ENCODE measurements at regions not wholly inside any gene's neighbourhood (a gene's known extent, or its start where the extent isn't known, plus 50 kb on each side); places are given as distances from the start of the nearest gene placed in this dataset.

GRCh38 chr11:69230856-69231425 lies 63.0 kb upstream of the MYEOV start:
- Histone ChIP-seq H3K4me3 (replicated peaks in 1 of 3; ENCODE audit: low read depth in 2 of 3, low read length in 3 of 3) (no peak overlapping the region), H3K79me2 (ENCODE audit: insufficient read depth, low read length) (no peaks in the 10 kb centered on the region), H3K9me3 (replicated peaks in 1 of 2; ENCODE audit: control insufficient read depth in 1 of 2, insufficient read depth in 1 of 2, low read length in 2 of 2) (no peaks in the 10 kb centered on the region), H4K20me1 (ENCODE audit: insufficient read depth, low read length) (no peaks in the 10 kb centered on the region), H3K4me2 (replicated peaks; ENCODE audit: extremely low read depth, low read length, poor library complexity, severe bottlenecking) (no peak overlapping the region), H3K36me3 (replicated peaks in 1 of 2; ENCODE audit: control insufficient read depth in 1 of 2, insufficient read depth in 2 of 2, low read length in 2 of 2) (no peaks in the 10 kb centered on the region), H3K27me3 (ENCODE audit: control insufficient read depth in 2 of 2, insufficient read depth in 2 of 2, low read length in 2 of 2) (peaks cover 0 to 3% of the 10 kb centered on the region in 2 donors), H2AFZ (ENCODE audit: insufficient read depth, low read depth, low read length, poor library complexity, severe bottlenecking) (no peak overlapping the region), H3K27ac (ENCODE audit: low read depth in 1 of 2, low read length in 2 of 2) (no peak overlapping the region), H3K4me1 (ENCODE audit: control insufficient read depth in 1 of 2, insufficient read depth in 2 of 2, low read length in 2 of 2) (no peaks in the 10 kb centered on the region), H3K9ac (ENCODE audit: insufficient read depth, low read length, poor library complexity, severe bottlenecking) (no peak overlapping the region)
- Mint-ChIP-seq H3K36me3 (no peaks in the 10 kb centered on the region), H3K27me3 (ENCODE audit: low read depth in 3 of 3) (peaks cover 3 to 12% (median 9%) of the 10 kb centered on the region in 3 donors), H3K9me3 (peaks cover 5 to 20% (median 8%) of the 10 kb centered on the region in 7 donors), H3K4me3 (no peak overlapping the region), H3K4me1 (no peaks in the 10 kb centered on the region), H3K27ac (no peak overlapping the region)
- no peak for TF ChIP-seq CTCF (IDR thresholded peaks at IDR 0.05)
- intact Hi-C loops (cut with micrococcal nuclease), result no loop called here
- 94% methylated on average over 7 of the region's 9 CpGs for WGBS (ENCODE audit: insufficient coverage)
- DNase-seq, result no peak

DNA sequence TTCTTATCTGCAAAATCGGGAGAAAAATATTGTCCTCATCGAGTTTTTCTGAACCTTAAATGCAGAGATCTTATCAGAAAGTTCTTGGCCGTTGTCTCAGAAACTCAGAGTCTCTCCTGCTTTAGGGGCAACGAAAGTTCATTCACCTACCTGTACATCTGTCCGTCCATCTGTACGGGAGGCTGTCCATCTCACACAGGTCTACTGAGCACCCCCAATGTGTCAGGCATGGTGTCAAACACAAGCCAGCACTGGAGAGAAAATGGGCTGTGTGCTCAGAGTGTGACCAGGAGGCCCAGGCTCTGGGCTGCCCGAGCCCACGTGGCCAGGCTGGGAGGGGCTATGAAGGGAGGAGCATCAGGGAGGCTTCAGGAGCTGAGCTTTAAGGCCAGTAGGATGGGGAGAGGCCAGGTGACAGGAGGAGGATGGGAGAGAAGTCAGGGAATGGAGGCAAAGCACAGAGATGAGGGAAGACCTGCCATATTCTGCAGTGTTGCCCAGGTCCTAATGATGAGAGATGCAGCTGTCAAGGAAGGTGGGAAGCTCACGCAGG lies 62.4 kb upstream of the MYEOV start:
- Mint-ChIP-seq H3K9me3 (peaks cover 2 to 20% (median 7%) of the 10 kb centered on the region in 7 donors), H3K4me1 (no peaks in the 10 kb centered on the region), H3K4me3 (no peak overlapping the region), H3K27me3 (ENCODE audit: low read depth in 3 of 3) (peaks cover 3 to 11% (median 5%) of the 10 kb centered on the region in 3 donors), H3K27ac (no peak overlapping the region), H3K36me3 (no peaks in the 10 kb centered on the region)
- no peaks in the 10 kb centered on the region for H3K4me1 ChIP-seq (ENCODE audit: control insufficient read depth in 1 of 2, insufficient read depth in 2 of 2, low read length in 2 of 2)
- H3K27me3 ChIP-seq (ENCODE audit: control insufficient read depth in 2 of 2, insufficient read depth in 2 of 2, low read length in 2 of 2), result peaks cover 0 to under 1% of the 10 kb centered on the region in 2 donors
- H2AFZ ChIP-seq (ENCODE audit: insufficient read depth, low read depth, low read length, poor library complexity, severe bottlenecking), result no peak overlapping the region
- no peak overlapping the region for H3K4me3 ChIP-seq (replicated peaks in 1 of 3; ENCODE audit: low read depth in 2 of 3, low read length in 3 of 3)
- H3K9me3 ChIP-seq (replicated peaks in 1 of 2; ENCODE audit: control insufficient read depth in 1 of 2, insufficient read depth in 1 of 2, low read length in 2 of 2), result no peaks in the 10 kb centered on the region
- H3K4me2 ChIP-seq (replicated peaks; ENCODE audit: extremely low read depth, low read length, poor library complexity, severe bottlenecking), result no peak overlapping the region
- WGBS (ENCODE audit: insufficient coverage), result 95% methylated on average over 7 of the region's 9 CpGs
- no peaks in the 10 kb centered on the region for H4K20me1 ChIP-seq (ENCODE audit: insufficient read depth, low read length)
- no peaks in the 10 kb centered on the region for H3K79me2 ChIP-seq (ENCODE audit: insufficient read depth, low read length)
- intact Hi-C loops (cut with micrococcal nuclease), result no loop called here
- TF ChIP-seq CTCF (IDR thresholded peaks at IDR 0.05), result no peak
- no peaks in the 10 kb centered on the region for H3K36me3 ChIP-seq (replicated peaks in 1 of 2; ENCODE audit: control insufficient read depth in 1 of 2, insufficient read depth in 2 of 2, low read length in 2 of 2)
- no peak for DNase-seq
- no peak overlapping the region for H3K27ac ChIP-seq (ENCODE audit: low read depth in 1 of 2, low read length in 2 of 2)
- no peak overlapping the region for H3K9ac ChIP-seq (ENCODE audit: insufficient read depth, low read length, poor library complexity, severe bottlenecking)
